A549 (cell line): ENCODE measurements at regions not wholly inside any gene's neighbourhood (a gene's known extent, or its start where the extent isn't known, plus 50 kb on each side); places are given as distances from the start of the nearest gene placed in this dataset.

Source experiments
- ATAC-seq, 2 experiments: fragments of 200-7000 bp in 1 of 2; fragments of >200 bp in 1 of 2; cut with Nextera tagmentation in 1 of 2; cut with Tn5 transposase in 1 of 2; 3 replicates each; pipeline versions ENCODE4 v1.8.0 to v1.9.1; 2018 to 2020; ENCODE audit warnings: mild to moderate bottlenecking in 1 of 2, moderate library complexity in 1 of 2
- CTCF ChIA-PET: fragments of 300-600 bp; sonication (Branson Sonifier 250); formaldehyde crosslinking; extraction: SDS; loops from one replicate; lab custom pipeline; 2021; ENCODE audit warnings: antibody characterized with exemption, inconsistent platforms; lab: Yijun Ruan, JAX
- POLR2A ChIA-PET: fragments of 350-600 bp; formaldehyde crosslinking; extraction: SDS; loops from one replicate; lab custom pipeline; 2021; ENCODE audit warnings: antibody characterized with exemption, inconsistent platforms; lab: Yijun Ruan, JAX
- DNase-seq, 2 experiments: peaks; one replicate each; pipeline versions ENCODE4 v3.0.0 to v3.0.0-alpha.2; 2011 to 2016; ENCODE audit warnings: low read depth in 1 of 2, low spot score in 1 of 2
- FAIRE-seq: peaks from 2 replicates; lab custom pipeline; 2011; peaks lifted over from hg19 to GRCh38; lab: Jason Lieb, UNC
- H3K27ac ChIP-seq, 2 experiments: fragments of >200 bp; sonication (Bioruptor Twin); formaldehyde crosslinking; 3 replicates each; pipeline ENCODE4 v1.5.1; 2016 to 2017
- H3K4me1 ChIP-seq: fragments of >200 bp; sonication (Bioruptor Twin); formaldehyde crosslinking; 3 replicates; pipeline ENCODE4 v1.6.1; 2016
- H3K4me2 ChIP-seq: fragments of >200 bp; sonication (Bioruptor Twin); formaldehyde crosslinking; 3 replicates; pipeline ENCODE4 v1.6.1; 2016
- H3K4me3 ChIP-seq: fragments of >200 bp; sonication (Bioruptor Twin); formaldehyde crosslinking; 3 replicates; pipeline ENCODE4 v1.5.1; 2016
- H3K9me3 ChIP-seq: fragments of >200 bp; sonication (Bioruptor Twin); formaldehyde crosslinking; 3 replicates; pipeline ENCODE4 v1.6.1; 2016
- CBX2 ChIP-seq: fragments of 200-600 bp; sonication (generic); IDR thresholded peaks from 2 replicates; pipeline ENCODE4 v1.6.1; 2016; ENCODE audit warnings: low read depth, mild to moderate bottlenecking, borderline replicate concordance
- CEBPB ChIP-seq, 2 experiments: fragments of >200 bp in 1 of 2; sonication (Bioruptor Twin) in 1 of 2; formaldehyde crosslinking in 1 of 2; IDR thresholded peaks; 2 replicates each; pipeline ENCODE4 v1.6.1; 2012 to 2016
- E2F6 ChIP-seq: IDR thresholded peaks from 2 replicates; pipeline ENCODE4 v1.6.1; 2012; ENCODE audit warnings: low read depth, borderline replicate concordance
- EHMT2 ChIP-seq: fragments of 200-600 bp; sonication (generic); IDR thresholded peaks from 2 replicates; pipeline ENCODE4 v1.6.1; 2016; ENCODE audit warnings: antibody characterized with exemption, low read depth, mild to moderate bottlenecking, moderate library complexity
- FOXS1 ChIP-seq: fragments of 250-450 bp; sonication (Bioruptor Pico); IDR thresholded peaks from 2 replicates; pipeline ENCODE4 v1.5.0; 2020; ENCODE audit warnings: mild to moderate bottlenecking, moderate library complexity
- HDAC2 ChIP-seq: fragments of 200-600 bp; sonication (generic); IDR thresholded peaks from 2 replicates; pipeline ENCODE4 v1.6.1; 2016
- HEYL ChIP-seq: fragments of 250-450 bp; sonication (Bioruptor Pico); IDR thresholded peaks from 2 replicates; pipeline ENCODE4 v1.8.0; 2021; ENCODE audit warnings: mild to moderate bottlenecking, moderate library complexity
- HOXA7 ChIP-seq: fragments of 250-450 bp; sonication (Bioruptor Pico); IDR thresholded peaks from 2 replicates; pipeline ENCODE4 v1.5.0; 2020; ENCODE audit warnings: mild to moderate bottlenecking, moderate library complexity
- JUN ChIP-seq, 2 experiments: fragments of >200 bp; sonication (Bioruptor Twin); formaldehyde crosslinking; IDR thresholded peaks; 2 replicates in 1 of 2; 3 replicates in 1 of 2; pipeline ENCODE4 v1.6.1; 2016 to 2017
- KDM1A ChIP-seq: fragments of 200-600 bp; sonication (generic); IDR thresholded peaks from 2 replicates; pipeline ENCODE4 v1.6.1; 2016; ENCODE audit warnings: low read depth, mild to moderate bottlenecking
- MAFK ChIP-seq: fragments of 450-650 bp; IDR thresholded peaks from 2 replicates; pipeline ENCODE4 v1.6.1; 2014; ENCODE audit not compliant: partially characterized antibody
- MYC ChIP-seq: IDR thresholded peaks from 2 replicates; pipeline ENCODE4 v1.6.1; 2012; ENCODE audit warnings: mild to moderate bottlenecking, inconsistent platforms, low read length, improper control_type of control experiment, borderline replicate concordance
- NR3C1 ChIP-seq: fragments of >200 bp; sonication (Bioruptor Twin); formaldehyde crosslinking; IDR thresholded peaks from 3 replicates; pipeline ENCODE4 v1.6.1; 2017
- RAD21 ChIP-seq, 2 experiments: fragments of >200 bp in 1 of 2; sonication (Bioruptor Twin) in 1 of 2; formaldehyde crosslinking in 1 of 2; IDR thresholded peaks in 1 of 2; conservative IDR thresholded peaks in 1 of 2; 2 replicates in 1 of 2; 3 replicates in 1 of 2; pipeline ENCODE4 v1.6.1; 2012 to 2018; ENCODE audit warnings: inconsistent platforms in 1 of 2
- RARB ChIP-seq: fragments of 250-450 bp; sonication (Bioruptor Pico); IDR thresholded peaks from 2 replicates; pipeline ENCODE4 v1.8.0; 2021; ENCODE audit warnings: mild to moderate bottlenecking, moderate library complexity
- RNF2 ChIP-seq: fragments of 200-600 bp; sonication (generic); IDR thresholded peaks from 2 replicates; pipeline ENCODE4 v1.6.1; 2016; ENCODE audit warnings: low read depth, mild to moderate bottlenecking, antibody characterized with exemption, moderate library complexity, borderline replicate concordance
- ZNF302 ChIP-seq: fragments of 250-450 bp; sonication (Bioruptor Pico); IDR thresholded peaks from 2 replicates; pipeline ENCODE4 v1.9.0; 2021; ENCODE audit warnings: inconsistent platforms, mild to moderate bottlenecking, moderate library complexity
- ZSCAN20 ChIP-seq: fragments of 250-450 bp; sonication (Bioruptor Pico); IDR thresholded peaks from 2 replicates; pipeline ENCODE4 v1.8.0; 2022; ENCODE audit warnings: mild to moderate bottlenecking, moderate library complexity
- WGBS: methylation state at CpG from one replicate; pipeline ENCODE4 v1.1.6; 2017; ENCODE audit errors: missing lambda C conversion rate; 5-methylcytosine and 5-hydroxymethylcytosine counted together
- TF ChIP-seq, protein P1 (sequence below): fragments of 250-450 bp; sonication (Bioruptor Pico); IDR thresholded peaks from 2 replicates; pipeline ENCODE4 v1.5.0; 2021; ENCODE audit warnings: mild to moderate bottlenecking, moderate library complexity, borderline replicate concordance

GRCh38 chr22:47651216-47651987 lies 889.0 kb downstream of the TBC1D22A start:
- Histone ChIP-seq H3K9me3 (no peaks in the 10 kb centered on the region), H3K4me3 (no peak overlapping the region), H3K27ac (no peak overlapping the region), H3K4me2 (no peak overlapping the region), H3K4me1 (no peaks in the 10 kb centered on the region)
- TF ChIP-seq MAFK (no peak), CEBPB (IDR thresholded peaks at IDR 0.05) (no peak), ZSCAN20 (CRISPR knock-in tag) (no peak), RAD21 (conservative IDR thresholded peaks at IDR 0.05 in 1 of 2, IDR thresholded peaks at IDR 0.05 in 1 of 2) (no peak), ZNF302 (no peak), RARB (CRISPR knock-in tag) (no peak), E2F6 (no peak)
- POLR2A ChIA-PET = no interaction called here
- FAIRE-seq (no peak), DNase-seq (no peak), ATAC-seq (no peak)
- CTCF ChIA-PET = no interaction called here
- WGBS = 8% methylated on average over 6 of the region's 6 CpGs

GRCh38 chr22:47647720-47648119 lies 885.3 kb downstream of the TBC1D22A start:
- ChIA-PET POLR2A (no interaction called here), CTCF (no interaction called here)
- no peak overlapping the region for H3K4me3 ChIP-seq
- 80% methylated on average over 5 of the region's 5 CpGs for WGBS
- no peak overlapping the region for H3K27ac ChIP-seq
- TF ChIP-seq HEYL (no peak), JUN (IDR thresholded peaks at IDR 0.05) (no peak), EHMT2 (no peak)
- ATAC-seq (no peak), DNase-seq (no peak), FAIRE-seq (no peak)
- no peaks in the 10 kb centered on the region for H3K9me3 ChIP-seq
- no peak overlapping the region for H3K4me2 ChIP-seq
- no peaks in the 10 kb centered on the region for H3K4me1 ChIP-seq

GRCh38 chr22:47647181-47647580 lies 884.7 kb downstream of the TBC1D22A start:
- POLR2A ChIA-PET = no interaction called here
- no peaks in the 10 kb centered on the region for H3K9me3 ChIP-seq
- H3K4me1 ChIP-seq = no peaks in the 10 kb centered on the region
- no peak for DNase-seq
- TF ChIP-seq CEBPB (IDR thresholded peaks at IDR 0.05) = no peak
- TF ChIP-seq, protein P1, sequence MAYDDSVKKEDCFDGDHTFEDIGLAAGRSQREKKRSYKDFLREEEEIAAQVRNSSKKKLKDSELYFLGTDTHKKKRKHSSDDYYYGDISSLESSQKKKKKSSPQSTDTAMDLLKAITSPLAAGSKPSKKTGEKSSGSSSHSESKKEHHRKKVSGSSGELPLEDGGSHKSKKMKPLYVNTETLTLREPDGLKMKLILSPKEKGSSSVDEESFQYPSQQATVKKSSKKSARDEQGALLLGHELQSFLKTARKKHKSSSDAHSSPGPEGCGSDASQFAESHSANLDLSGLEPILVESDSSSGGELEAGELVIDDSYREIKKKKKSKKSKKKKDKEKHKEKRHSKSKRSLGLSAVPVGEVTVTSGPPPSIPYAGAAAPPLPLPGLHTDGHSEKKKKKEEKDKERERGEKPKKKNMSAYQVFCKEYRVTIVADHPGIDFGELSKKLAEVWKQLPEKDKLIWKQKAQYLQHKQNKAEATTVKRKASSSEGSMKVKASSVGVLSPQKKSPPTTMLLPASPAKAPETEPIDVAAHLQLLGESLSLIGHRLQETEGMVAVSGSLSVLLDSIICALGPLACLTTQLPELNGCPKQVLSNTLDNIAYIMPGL (CRISPR knock-in tag) = no peak
- TF ChIP-seq FOXS1 (CRISPR knock-in tag) = no peak
- TF ChIP-seq CBX2 = no peak
- TF ChIP-seq MYC = no peak
- no peak overlapping the region for H3K4me3 ChIP-seq
- WGBS = 34% methylated on average over 3 of the region's 3 CpGs
- FAIRE-seq = no peak
- ATAC-seq = no peak
- H3K27ac ChIP-seq = no peak overlapping the region
- CTCF ChIA-PET = no interaction called here
- no peak overlapping the region for H3K4me2 ChIP-seq

GRCh38 chr22:47645923-47646322 lies 883.5 kb downstream of the TBC1D22A start:
- Histone ChIP-seq H3K4me2 (no peak overlapping the region; the same call in 2 of the 3 replicates), H3K4me3 (no peak overlapping the region), H3K27ac (0 out of 6 replicates have a peak overlapping the region, but pooled peaks of 1 of the 2 experiments have one; percentile 42), H3K4me1 (no peaks in the 10 kb centered on the region), H3K9me3 (no peaks in the 10 kb centered on the region)
- DNase-seq (no peak), ATAC-seq (no peak), FAIRE-seq (no peak)
- POLR2A ChIA-PET = no interaction called here
- CTCF ChIA-PET = no interaction called here
- TF ChIP-seq HDAC2 (no peak), KDM1A (no peak), HOXA7 (no peak), NR3C1 (no peak), RNF2 (no peak)
- WGBS = 2% methylated on average over 2 of the region's 2 CpGs
